OCI-LY7 (cell line): ENCODE measurements at regions not wholly inside any gene's neighbourhood (a gene's known extent, or its start where the extent isn't known, plus 50 kb on each side); places are given as distances from the start of the nearest gene placed in this dataset.

Experiments
- BruUV-seq: library from RNA; stranded (reverse); fragments of 400-500 nt; replicated peaks from 2 replicates; lab custom pipeline; 2021; lab: Mats Ljungman, UMichigan
- CTCF ChIA-PET: fragments of 300-600 bp; sonication (Branson Sonifier 250); formaldehyde crosslinking; loops from one replicate; lab custom pipeline; 2022; ENCODE audit warnings: antibody characterized with exemption; ENCODE audit not compliant: unreplicated experiment; lab: Charles Lee
- POLR2A ChIA-PET: fragments of 300-600 bp; sonication (Branson Sonifier 250); formaldehyde crosslinking; loops from one replicate; lab custom pipeline; 2022; ENCODE audit warnings: antibody characterized with exemption; lab: Charles Lee
- DNase-seq: peaks from one replicate; pipeline ENCODE4 v3.0.0-alpha.2; 2015; ENCODE audit warnings: low spot score
- H2AFZ ChIP-seq: fragments of 200-600 bp; sonication (generic), shearing (Covaris generic); 2 replicates; pipeline ENCODE4 v1.6.1; 2014; ENCODE audit warnings: mild to moderate bottlenecking, antibody characterized with exemption, low read length, moderate library complexity
- H3K27ac ChIP-seq: fragments of 200-600 bp; sonication (generic); 2 replicates; pipeline ENCODE4 v1.5.1; 2014; ENCODE audit warnings: mixed run types, low read depth, mild to moderate bottlenecking, moderate library complexity, low read length, inconsistent platforms; ENCODE audit not compliant: poor library complexity, severe bottlenecking
- H3K36me3 ChIP-seq: fragments of 200-600 bp; sonication (generic); 2 replicates; pipeline ENCODE4 v1.6.1; 2014; ENCODE audit warnings: mild to moderate bottlenecking, antibody characterized with exemption, low read length, moderate library complexity, mixed read lengths; ENCODE audit not compliant: insufficient read depth
- H3K4me1 ChIP-seq: fragments of 200-600 bp; sonication (generic); 2 replicates; pipeline ENCODE4 v1.5.1; 2014; ENCODE audit warnings: mild to moderate bottlenecking, low read length; ENCODE audit not compliant: insufficient read depth, poor library complexity, severe bottlenecking
- H3K4me2 ChIP-seq: fragments of 200-600 bp; sonication (generic); 2 replicates; pipeline ENCODE4 v1.6.1; 2014; ENCODE audit warnings: mild to moderate bottlenecking, low read length
- H3K4me3 ChIP-seq: fragments of 200-600 bp; sonication (generic); 2 replicates; pipeline ENCODE4 v1.5.1; 2014; ENCODE audit warnings: mild to moderate bottlenecking, low read depth, low read length; ENCODE audit not compliant: poor library complexity, severe bottlenecking
- H3K79me2 ChIP-seq: fragments of 200-600 bp; sonication (generic); 2 replicates; pipeline ENCODE4 v1.6.1; 2016; ENCODE audit warnings: low read depth, mild to moderate bottlenecking, low read length, moderate library complexity, mixed read lengths; ENCODE audit not compliant: insufficient read depth
- H3K9me2 ChIP-seq: fragments of 200-600 bp; sonication (generic); 2 replicates; pipeline ENCODE4 v1.6.1; 2016; ENCODE audit warnings: mild to moderate bottlenecking, low read length, mixed read lengths; ENCODE audit not compliant: insufficient read depth
- H3K9me3 ChIP-seq: fragments of 200-600 bp; sonication (generic); 2 replicates; pipeline ENCODE4 v1.6.1; 2014; ENCODE audit warnings: mild to moderate bottlenecking, mixed run types, low read length, mixed read lengths
- H4K20me1 ChIP-seq: fragments of 200-600 bp; sonication (generic); 2 replicates; pipeline ENCODE4 v1.6.1; 2014; ENCODE audit warnings: mild to moderate bottlenecking, antibody characterized with exemption, low read length, moderate library complexity, mixed read lengths; ENCODE audit not compliant: insufficient read depth
- EZH2phosphoT487 ChIP-seq: fragments of 200-600 bp; sonication (generic); IDR thresholded peaks from 2 replicates; pipeline ENCODE4 v1.6.1; 2018; ENCODE audit warnings: low read depth, borderline replicate concordance, mild to moderate bottlenecking, mixed run types, antibody characterized with exemption, low read length, moderate library complexity, mixed read lengths
- intact Hi-C: fragments of 100-400 bp; cut with micrococcal nuclease; formaldehyde crosslinking; loops from one replicate; pipeline ENCODE4 v1.10.0; 2022; ENCODE audit not compliant: unreplicated experiment
- TF ChIP-seq, protein P1 (sequence below): fragments of 200-600 bp; sonication (generic); conservative IDR thresholded peaks from 2 replicates; pipeline ENCODE4 v1.5.1; 2014; ENCODE audit warnings: mild to moderate bottlenecking, antibody characterized with exemption, low read length, moderate library complexity, mixed read lengths

DNA sequence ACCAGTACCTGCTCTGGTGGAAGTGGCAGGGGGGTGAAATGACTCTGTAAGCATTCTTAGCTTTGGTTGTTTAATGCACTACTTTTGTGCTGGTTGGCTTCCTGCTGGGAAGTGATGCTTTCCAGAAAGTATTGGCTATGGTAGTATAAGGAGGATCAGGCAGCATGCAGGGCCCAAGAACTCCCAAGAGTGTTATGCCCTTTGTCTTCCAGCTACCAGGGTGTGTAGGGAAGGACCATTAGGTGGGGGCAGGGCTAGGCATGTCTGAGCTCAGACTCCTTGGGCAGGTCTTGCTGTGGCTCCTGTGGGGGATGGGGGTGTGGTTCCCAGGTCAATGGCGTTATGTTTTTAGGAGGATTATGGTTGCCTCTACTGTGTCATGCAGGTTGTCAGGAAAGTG, 135.8 kb upstream of the TRPC7 start:
- TF ChIP-seq, protein P1, sequence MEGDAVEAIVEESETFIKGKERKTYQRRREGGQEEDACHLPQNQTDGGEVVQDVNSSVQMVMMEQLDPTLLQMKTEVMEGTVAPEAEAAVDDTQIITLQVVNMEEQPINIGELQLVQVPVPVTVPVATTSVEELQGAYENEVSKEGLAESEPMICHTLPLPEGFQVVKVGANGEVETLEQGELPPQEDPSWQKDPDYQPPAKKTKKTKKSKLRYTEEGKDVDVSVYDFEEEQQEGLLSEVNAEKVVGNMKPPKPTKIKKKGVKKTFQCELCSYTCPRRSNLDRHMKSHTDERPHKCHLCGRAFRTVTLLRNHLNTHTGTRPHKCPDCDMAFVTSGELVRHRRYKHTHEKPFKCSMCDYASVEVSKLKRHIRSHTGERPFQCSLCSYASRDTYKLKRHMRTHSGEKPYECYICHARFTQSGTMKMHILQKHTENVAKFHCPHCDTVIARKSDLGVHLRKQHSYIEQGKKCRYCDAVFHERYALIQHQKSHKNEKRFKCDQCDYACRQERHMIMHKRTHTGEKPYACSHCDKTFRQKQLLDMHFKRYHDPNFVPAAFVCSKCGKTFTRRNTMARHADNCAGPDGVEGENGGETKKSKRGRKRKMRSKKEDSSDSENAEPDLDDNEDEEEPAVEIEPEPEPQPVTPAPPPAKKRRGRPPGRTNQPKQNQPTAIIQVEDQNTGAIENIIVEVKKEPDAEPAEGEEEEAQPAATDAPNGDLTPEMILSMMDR, result no peak
- TF ChIP-seq EZH2phosphoT487, result no peak
- no peaks in the 10 kb centered on the region for H3K36me3 ChIP-seq
- H3K4me3 ChIP-seq, result no peak overlapping the region
- POLR2A ChIA-PET, result no interaction called here
- no peaks in the 10 kb centered on the region for H3K9me2 ChIP-seq
- H3K79me2 ChIP-seq, result no peaks in the 10 kb centered on the region
- H3K4me1 ChIP-seq, result no peaks in the 10 kb centered on the region
- no peak overlapping the region for H3K27ac ChIP-seq
- intact Hi-C loops, result no loop called here
- DNase-seq, result no peak
- H2AFZ ChIP-seq, result no peak overlapping the region
- BruUV-seq, result no TSS peak
- no peaks in the 10 kb centered on the region for H4K20me1 ChIP-seq
- H3K4me2 ChIP-seq, result no peak overlapping the region
- no peaks in the 10 kb centered on the region for H3K9me3 ChIP-seq
- CTCF ChIA-PET, result no interaction called here

DNA sequence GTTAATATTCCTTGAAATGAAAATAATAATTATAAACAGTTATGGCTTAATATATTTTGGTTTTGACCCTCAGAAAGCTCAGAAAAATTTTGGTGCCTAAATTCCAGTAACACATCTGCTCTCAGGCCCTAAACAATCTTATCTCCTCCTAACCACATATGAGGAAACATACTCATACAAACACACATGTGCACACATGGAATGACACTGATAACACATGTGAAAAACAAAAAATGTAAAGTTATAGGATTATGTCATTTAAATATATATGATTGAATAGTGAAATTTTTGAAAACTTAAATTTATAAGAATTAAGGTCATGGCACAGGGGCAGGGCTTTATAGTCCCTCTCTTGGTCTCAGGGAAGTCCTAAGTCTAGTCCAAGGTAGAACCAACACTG, 127.2 kb upstream of the TRPC7 start:
- CTCF ChIA-PET, result no interaction called here

DNA sequence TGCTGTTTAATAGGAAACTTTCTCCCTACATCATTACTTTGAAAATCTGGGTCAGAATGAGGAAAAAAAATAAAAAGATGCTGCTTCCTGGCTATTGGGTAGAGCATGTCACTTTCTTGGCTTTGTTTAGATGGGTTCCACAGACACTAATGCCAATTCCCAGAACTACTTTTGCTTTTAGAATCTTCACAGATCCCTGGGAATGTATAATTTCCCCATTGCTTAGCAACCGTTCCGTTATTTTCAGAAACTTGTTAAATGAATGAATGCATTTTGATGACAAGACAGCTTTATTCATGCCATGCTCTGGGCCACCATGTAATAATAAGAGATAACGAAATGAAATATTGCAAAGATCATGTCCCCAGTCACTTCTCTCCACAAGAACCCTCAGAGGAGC, 126.5 kb upstream of the TRPC7 start:
- TF ChIP-seq EZH2phosphoT487, result no peak
- TF ChIP-seq, protein P1, result no peak
- no peaks in the 10 kb centered on the region for H3K9me2 ChIP-seq
- CTCF ChIA-PET, result no interaction called here
- no TSS peak for BruUV-seq
- POLR2A ChIA-PET, result no interaction called here
- H3K4me2 ChIP-seq, result no peak overlapping the region
- no peak overlapping the region for H2AFZ ChIP-seq
- H3K4me3 ChIP-seq, result no peak overlapping the region
- no peaks in the 10 kb centered on the region for H4K20me1 ChIP-seq
- H3K27ac ChIP-seq, result no peak overlapping the region
- H3K4me1 ChIP-seq, result no peaks in the 10 kb centered on the region
- no peaks in the 10 kb centered on the region for H3K9me3 ChIP-seq
- no peaks in the 10 kb centered on the region for H3K36me3 ChIP-seq
- intact Hi-C loops, result no loop called here
- DNase-seq, result no peak
- no peaks in the 10 kb centered on the region for H3K79me2 ChIP-seq

More for the DNA sequence above, 127.2 kb upstream of the TRPC7 start:
- H3K9me3 ChIP-seq, result no peaks in the 10 kb centered on the region
- intact Hi-C loops, result no loop called here
- TF ChIP-seq, protein P1, result no peak
- TF ChIP-seq EZH2phosphoT487, result no peak
- H4K20me1 ChIP-seq, result no peaks in the 10 kb centered on the region
- no peak overlapping the region for H3K27ac ChIP-seq
- POLR2A ChIA-PET, result no interaction called here
- DNase-seq, result no peak
- no peak overlapping the region for H3K4me2 ChIP-seq
- no peaks in the 10 kb centered on the region for H3K36me3 ChIP-seq
- no peaks in the 10 kb centered on the region for H3K4me1 ChIP-seq
- no peaks in the 10 kb centered on the region for H3K9me2 ChIP-seq
- H3K79me2 ChIP-seq, result no peaks in the 10 kb centered on the region
- H3K4me3 ChIP-seq, result no peak overlapping the region
- BruUV-seq, result no TSS peak
- H2AFZ ChIP-seq, result no peak overlapping the region
